Stimulated activated CD4-positive, alpha-beta T cell treated with anti-CD3 and anti-CD28 coated beads, Interleukin-15, amount 100 ng/mL, for 1 hour (primary cell): ENCODE measurements at regions not wholly inside any gene's neighbourhood (a gene's known extent, or its start where the extent isn't known, plus 50 kb on each side); places are given as distances from the start of the nearest gene placed in this dataset.
"Not testable (repeated sequence)": the region's sequence is repeated elsewhere in the genome, so short reads cannot be mapped to it uniquely, and the experiment has no call there.

Source experiments
- DNase-seq, 2 donors: peaks; one replicate each; pipeline ENCODE4 v3.0.0-alpha.2; 2020; ENCODE audit warnings: low read depth in 1 of 2, low spot score in 1 of 2

GRCh38 chr1:229140119-229140396, 130.9 kb upstream of the RAB4A start:
- DNase-seq, result no peak

GRCh38 chr1:229141271-229141670, 129.6 kb upstream of the RAB4A start:
- DNase-seq, result no peak

- DNase-seq, result no peak
These were observed 129.1 kb upstream of the RAB4A start for GRCh38 chr1:229141689-229142377.

GRCh38 chr1:229142471-229142870, 128.4 kb upstream of the RAB4A start:
- DNase-seq, result no peak

GRCh38 chr1:229146647-229147046, 124.3 kb upstream of the RAB4A start:
- no peak for DNase-seq

GRCh38 chr1:229147072-229147471, 123.8 kb upstream of the RAB4A start:
- no peak for DNase-seq

- no peak for DNase-seq
These were observed 122.8 kb upstream of the RAB4A start for GRCh38 chr1:229148041-229148671.

- DNase-seq, result no peak
These were observed 122.2 kb upstream of the RAB4A start for GRCh38 chr1:229148743-229149142.

GRCh38 chr1:229149435-229149834, 121.5 kb upstream of the RAB4A start:
- no peak for DNase-seq

- DNase-seq, result no peak
These were observed 120.4 kb upstream of the RAB4A start for GRCh38 chr1:229150518-229150917.

- DNase-seq, result not testable (repeated sequence)
These were observed 119.5 kb upstream of the RAB4A start for GRCh38 chr1:229151412-229151811.

- no peak for DNase-seq
These were observed 118.6 kb upstream of the RAB4A start for GRCh38 chr1:229152311-229152710.

- no peak for DNase-seq
These were observed 116.9 kb upstream of the RAB4A start for GRCh38 chr1:229153955-229154548.

- no peak for DNase-seq
These were observed 116.1 kb upstream of the RAB4A start for GRCh38 chr1:229154811-229155210.

GRCh38 chr1:229155472-229155871, 115.4 kb upstream of the RAB4A start:
- no peak for DNase-seq

GRCh38 chr1:229156872-229157271, 114.0 kb upstream of the RAB4A start:
- DNase-seq, result no peak

- DNase-seq, result no peak
These were observed 113.4 kb upstream of the RAB4A start for GRCh38 chr1:229157480-229157879.

- no peak for DNase-seq
These were observed 112.5 kb upstream of the RAB4A start for GRCh38 chr1:229158341-229158921.

GRCh38 chr1:229158927-229159326, 112.0 kb upstream of the RAB4A start:
- no peak for DNase-seq

GRCh38 chr1:229159668-229160544, 111.0 kb upstream of the RAB4A start:
- no peak for DNase-seq

GRCh38 chr1:229161740-229162139, 109.2 kb upstream of the RAB4A start:
- DNase-seq, result no peak
